ENCODE measurements at regions not wholly inside any gene's neighbourhood (a gene's known extent, or its start where the extent isn't known, plus 50 kb on each side); places are given as distances from the start of the nearest gene placed in this dataset.

DNA sequence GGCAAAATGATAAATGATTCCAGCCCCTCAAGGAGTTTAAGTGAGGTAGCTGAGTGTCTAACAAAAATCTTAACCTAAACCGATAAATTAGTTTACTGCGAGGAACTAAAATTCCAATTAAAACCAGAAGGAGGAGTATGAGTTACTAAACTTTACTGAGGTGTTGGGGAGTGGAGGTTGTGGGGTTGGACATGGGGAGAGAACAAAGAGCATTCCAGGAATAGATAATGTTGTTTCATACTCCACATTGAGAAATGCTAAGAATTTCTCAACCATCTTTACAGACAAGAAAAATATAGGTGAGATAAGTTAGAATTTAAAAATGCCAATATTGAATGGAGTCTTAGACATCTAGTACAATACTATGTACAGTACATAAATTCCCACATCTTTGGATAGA is 488.6 kb downstream of the METTL15 start:
- Mint-ChIP-seq H3K27ac (no peak overlapping the region), H3K36me3 (ENCODE audit: low read depth) (no peaks in the 10 kb centered on the region), H3K9me3 (no peaks in the 10 kb centered on the region), H3K27me3 (ENCODE audit: low read depth, poor library complexity) (peaks cover 3% of the 10 kb centered on the region), H3K4me3 (no peak overlapping the region), H3K4me1 (no peaks in the 10 kb centered on the region)
- no peak for TF ChIP-seq CTCF (IDR thresholded peaks at IDR 0.05)
- DNase-seq: no peak

GRCh38 chr11:28592141-28592540 is 484.0 kb downstream of the METTL15 start:
- no peak overlapping the region for H3K4me3 Mint-ChIP-seq
- H3K27ac Mint-ChIP-seq: no peak overlapping the region
- no peaks in the 10 kb centered on the region for H3K9me3 Mint-ChIP-seq
- H3K36me3 Mint-ChIP-seq (ENCODE audit: low read depth): no peaks in the 10 kb centered on the region
- H3K27me3 Mint-ChIP-seq (ENCODE audit: low read depth, poor library complexity): no peaks in the 10 kb centered on the region
- no peak for TF ChIP-seq CTCF (IDR thresholded peaks at IDR 0.05)
- no peak for DNase-seq
- no peaks in the 10 kb centered on the region for H3K4me1 Mint-ChIP-seq

- H3K4me1 Mint-ChIP-seq: no peaks in the 10 kb centered on the region
- no peaks in the 10 kb centered on the region for H3K36me3 Mint-ChIP-seq (ENCODE audit: low read depth)
- no peak overlapping the region for H3K4me3 Mint-ChIP-seq
- no peaks in the 10 kb centered on the region for H3K27me3 Mint-ChIP-seq (ENCODE audit: low read depth, poor library complexity)
- DNase-seq: no peak
- no peak overlapping the region for H3K27ac Mint-ChIP-seq
- H3K9me3 Mint-ChIP-seq: no peaks in the 10 kb centered on the region
- no peak for TF ChIP-seq CTCF (IDR thresholded peaks at IDR 0.05)
Measured at GRCh38 chr11:28584992-28585391, 476.8 kb downstream of the METTL15 start.

DNA sequence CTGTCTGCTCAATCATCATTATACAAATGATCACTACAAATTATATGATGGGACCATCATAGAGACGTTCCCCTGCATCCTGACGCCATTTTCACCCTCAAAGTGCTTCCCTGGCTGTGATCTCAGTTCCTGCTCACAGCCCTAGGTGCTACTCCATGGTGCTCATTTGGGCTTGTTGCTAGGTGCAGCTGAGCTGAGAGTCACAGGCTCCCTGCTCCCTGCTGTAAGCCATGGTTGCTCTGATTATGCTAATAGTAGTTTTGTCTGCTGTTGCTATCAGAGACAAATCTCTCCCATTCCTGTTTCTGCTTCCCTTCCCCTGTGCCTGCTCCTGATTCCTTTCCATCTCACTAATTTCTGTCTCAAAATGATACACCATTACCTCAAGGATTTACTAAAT is 474.3 kb downstream of the METTL15 start:
- Mint-ChIP-seq H3K4me3 (no peak overlapping the region), H3K36me3 (ENCODE audit: low read depth) (no peaks in the 10 kb centered on the region), H3K9me3 (no peaks in the 10 kb centered on the region), H3K27me3 (ENCODE audit: low read depth, poor library complexity) (no peaks in the 10 kb centered on the region), H3K4me1 (no peaks in the 10 kb centered on the region), H3K27ac (no peak overlapping the region)
- no peak for TF ChIP-seq CTCF (IDR thresholded peaks at IDR 0.05)
- DNase-seq: no peak

DNA sequence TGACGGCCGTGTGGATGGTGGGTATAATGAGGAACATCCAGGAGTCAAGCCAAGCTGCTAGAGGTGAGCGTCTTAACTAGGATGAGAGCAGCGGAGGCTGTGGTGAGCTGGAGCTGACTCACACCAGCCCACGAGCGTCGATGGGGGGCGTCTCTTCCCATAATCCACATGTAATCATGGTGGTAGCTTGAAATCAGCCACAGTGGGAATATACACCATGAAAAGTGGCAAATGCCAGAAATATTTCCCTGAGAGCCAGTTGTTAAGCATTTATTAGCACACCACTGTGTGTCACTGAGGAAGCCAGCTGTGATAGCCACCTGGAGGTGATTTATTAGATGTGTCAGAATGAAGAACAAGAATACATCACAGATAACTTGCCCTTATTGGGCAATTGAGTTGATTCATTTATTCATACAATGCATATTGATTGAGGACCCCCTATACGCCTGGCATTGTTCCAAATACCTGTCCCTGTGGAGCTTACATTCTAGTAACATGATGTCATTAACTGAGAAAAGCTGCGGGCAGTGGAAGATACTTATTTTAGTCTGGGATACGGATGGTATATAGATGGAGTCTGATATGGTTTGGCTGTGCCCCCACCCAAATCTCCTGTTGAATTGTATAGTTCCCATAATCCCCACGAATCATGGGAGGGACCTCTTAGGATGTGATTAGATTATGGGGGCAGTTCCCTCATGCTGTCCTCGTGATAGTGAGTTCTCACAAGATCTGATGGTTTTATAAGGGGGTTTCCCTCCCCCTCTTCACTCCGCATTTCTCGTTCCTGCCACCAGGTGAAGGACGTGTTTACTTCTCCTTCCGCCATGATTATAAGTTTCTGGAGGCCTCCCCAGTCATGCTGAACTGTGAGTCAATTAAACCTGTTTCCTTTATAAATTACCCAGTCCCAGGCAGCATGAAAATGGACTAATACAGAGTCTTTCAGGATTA is 473.4 kb downstream of the METTL15 start:
- Mint-ChIP-seq H3K9me3 (no peaks in the 10 kb centered on the region), H3K27me3 (ENCODE audit: low read depth, poor library complexity) (no peaks in the 10 kb centered on the region), H3K36me3 (ENCODE audit: low read depth) (no peaks in the 10 kb centered on the region), H3K27ac (no peak overlapping the region), H3K4me3 (no peak overlapping the region), H3K4me1 (no peaks in the 10 kb centered on the region)
- TF ChIP-seq CTCF (IDR thresholded peaks at IDR 0.05): no peak
- DNase-seq: no peak

DNA sequence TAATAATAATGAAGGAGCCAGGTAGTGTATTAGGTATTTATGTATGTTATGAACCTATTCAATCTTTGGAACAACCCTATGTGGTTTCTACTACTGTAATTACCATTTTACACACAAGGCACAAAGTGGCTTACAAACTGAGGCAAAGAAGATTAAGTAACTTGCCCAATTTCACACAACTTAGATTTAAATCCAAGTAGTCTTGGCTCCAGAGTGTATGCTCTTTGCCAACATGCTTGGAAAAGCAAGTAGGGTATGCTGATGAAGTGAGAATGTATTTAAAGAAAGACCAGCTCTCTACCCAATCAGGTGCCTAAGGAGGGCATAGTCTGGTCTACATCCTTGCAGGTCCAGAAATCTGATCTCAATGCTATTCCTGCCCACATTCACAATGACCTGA is 463.2 kb downstream of the METTL15 start:
- no peak for DNase-seq
- H3K9me3 Mint-ChIP-seq: no peaks in the 10 kb centered on the region
- H3K27me3 Mint-ChIP-seq (ENCODE audit: low read depth, poor library complexity): no peaks in the 10 kb centered on the region
- no peak for TF ChIP-seq CTCF (IDR thresholded peaks at IDR 0.05)
- no peak overlapping the region for H3K27ac Mint-ChIP-seq
- H3K4me3 Mint-ChIP-seq: no peak overlapping the region
- H3K4me1 Mint-ChIP-seq: peaks cover 10% of the 10 kb centered on the region
- no peaks in the 10 kb centered on the region for H3K36me3 Mint-ChIP-seq (ENCODE audit: low read depth)

Data from nephron progenitor cell (in vitro differentiated cells).